C4-2B (cell line): ENCODE measurements at regions not wholly inside any gene's neighbourhood (a gene's known extent, or its start where the extent isn't known, plus 50 kb on each side); places are given as distances from the start of the nearest gene placed in this dataset.

Experiments
- H3K27ac ChIP-seq: fragments of 450-650 bp; 2 replicates; pipeline ENCODE4 v1.5.1; 2017
- ZFX ChIP-seq: fragments of 450-650 bp; IDR thresholded peaks from 2 replicates; pipeline ENCODE4 v1.6.1; 2017
- TF ChIP-seq, protein P1 (sequence below): fragments of 450-650 bp; conservative IDR thresholded peaks from 2 replicates; pipeline ENCODE4 v1.5.1; 2017; ENCODE audit warnings: mild to moderate bottlenecking

DNA sequence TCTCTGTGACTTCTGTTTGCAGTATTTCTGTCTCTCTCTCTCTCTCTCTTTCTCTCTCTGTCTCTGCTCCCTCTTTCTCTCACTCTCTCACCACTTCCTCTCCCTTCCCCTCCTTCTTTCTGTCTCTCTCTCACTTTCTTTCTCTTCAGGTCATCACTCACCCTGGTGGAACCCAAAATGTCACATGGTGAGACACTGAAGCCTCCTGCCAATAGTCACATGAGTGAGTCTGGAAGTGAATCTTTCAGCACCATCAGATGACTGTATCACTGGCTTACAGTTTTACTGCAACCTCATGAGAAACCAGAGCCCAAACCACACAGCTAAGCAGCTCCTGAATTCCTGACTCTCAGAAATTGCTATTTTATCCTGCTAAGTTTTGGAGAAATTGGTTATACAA, 414.6 kb downstream of the CAAP1 start:
- H3K27ac ChIP-seq = no peak overlapping the region
- TF ChIP-seq, protein P1, sequence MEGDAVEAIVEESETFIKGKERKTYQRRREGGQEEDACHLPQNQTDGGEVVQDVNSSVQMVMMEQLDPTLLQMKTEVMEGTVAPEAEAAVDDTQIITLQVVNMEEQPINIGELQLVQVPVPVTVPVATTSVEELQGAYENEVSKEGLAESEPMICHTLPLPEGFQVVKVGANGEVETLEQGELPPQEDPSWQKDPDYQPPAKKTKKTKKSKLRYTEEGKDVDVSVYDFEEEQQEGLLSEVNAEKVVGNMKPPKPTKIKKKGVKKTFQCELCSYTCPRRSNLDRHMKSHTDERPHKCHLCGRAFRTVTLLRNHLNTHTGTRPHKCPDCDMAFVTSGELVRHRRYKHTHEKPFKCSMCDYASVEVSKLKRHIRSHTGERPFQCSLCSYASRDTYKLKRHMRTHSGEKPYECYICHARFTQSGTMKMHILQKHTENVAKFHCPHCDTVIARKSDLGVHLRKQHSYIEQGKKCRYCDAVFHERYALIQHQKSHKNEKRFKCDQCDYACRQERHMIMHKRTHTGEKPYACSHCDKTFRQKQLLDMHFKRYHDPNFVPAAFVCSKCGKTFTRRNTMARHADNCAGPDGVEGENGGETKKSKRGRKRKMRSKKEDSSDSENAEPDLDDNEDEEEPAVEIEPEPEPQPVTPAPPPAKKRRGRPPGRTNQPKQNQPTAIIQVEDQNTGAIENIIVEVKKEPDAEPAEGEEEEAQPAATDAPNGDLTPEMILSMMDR = no peak
- TF ChIP-seq ZFX = no peak

GRCh38 chr9:26471261-26471660, 421.3 kb downstream of the CAAP1 start:
- no peak overlapping the region for H3K27ac ChIP-seq
- TF ChIP-seq, protein P1 = no peak
- TF ChIP-seq ZFX = no peak

DNA sequence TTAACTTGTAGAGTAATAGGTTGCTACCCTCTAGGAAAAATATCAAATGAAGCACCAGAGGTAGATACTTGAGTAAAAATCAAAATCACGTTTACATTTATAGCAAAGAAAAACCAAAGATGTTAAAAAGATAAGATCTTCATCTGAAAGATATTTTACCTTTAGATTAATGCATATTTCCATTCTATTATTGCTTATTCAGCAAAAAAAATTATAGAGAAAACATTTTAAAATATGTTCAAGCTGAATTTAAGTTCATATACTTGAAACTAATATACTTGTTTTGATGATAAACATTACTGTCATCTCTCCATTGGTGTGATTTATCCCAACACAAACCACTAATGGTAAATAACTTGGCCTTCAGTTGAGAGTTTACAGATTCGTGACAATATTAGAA, 422.3 kb downstream of the CAAP1 start:
- no peak overlapping the region for H3K27ac ChIP-seq

GRCh38 chr9:26463837-26464236, 428.8 kb downstream of the CAAP1 start:
- TF ChIP-seq, protein P1 = no peak
- no peak for TF ChIP-seq ZFX

More for the DNA sequence above, 422.3 kb downstream of the CAAP1 start:
- no peak for TF ChIP-seq ZFX
- TF ChIP-seq, protein P1 = no peak

GRCh38 chr9:26462751-26463150, 429.9 kb downstream of the CAAP1 start:
- TF ChIP-seq ZFX = no peak
- TF ChIP-seq, protein P1 = no peak

More at GRCh38 chr9:26463837-26464236, 428.8 kb downstream of the CAAP1 start:
- no peak overlapping the region for H3K27ac ChIP-seq

GRCh38 chr9:26462213-26462612, 430.4 kb downstream of the CAAP1 start:
- H3K27ac ChIP-seq = no peak overlapping the region
- TF ChIP-seq, protein P1 = no peak
- no peak for TF ChIP-seq ZFX

More at GRCh38 chr9:26462751-26463150, 429.9 kb downstream of the CAAP1 start:
- no peak overlapping the region for H3K27ac ChIP-seq

DNA sequence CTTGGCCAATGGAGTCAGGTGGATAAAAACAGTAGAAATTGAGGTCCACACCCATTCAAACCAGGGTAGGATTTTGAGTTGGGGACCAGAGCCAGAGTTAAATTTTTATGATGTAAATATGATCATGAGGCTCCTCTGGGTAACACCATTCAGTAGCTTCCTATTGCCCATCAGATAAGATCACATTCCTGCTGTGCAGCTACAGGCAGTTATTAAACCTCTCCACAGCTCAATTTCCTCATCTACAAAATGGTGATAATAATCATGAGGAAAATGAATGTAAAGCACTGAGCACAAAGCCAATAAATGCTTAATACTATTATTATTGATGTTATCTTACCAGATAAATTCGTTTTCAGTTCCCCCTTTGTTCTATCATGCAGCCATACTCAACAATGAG, 432.0 kb downstream of the CAAP1 start:
- no peak overlapping the region for H3K27ac ChIP-seq
- TF ChIP-seq ZFX = no peak
- TF ChIP-seq, protein P1 = no peak
